Omental fat pad (tissue), 3 donors: ENCODE measurements at regions not wholly inside any gene's neighbourhood (a gene's known extent, or its start where the extent isn't known, plus 50 kb on each side); places are given as distances from the start of the nearest gene placed in this dataset.
A peak's percentile ranks its signal among the peaks of the same experiment; 100 is the strongest.

Source experiments
- ATAC-seq: fragments of 150-250 bp; one replicate; pipeline ENCODE4 v1.9.1; 2016; ENCODE audit warnings: mild to moderate bottlenecking, moderate library complexity; ENCODE audit not compliant: low FRiP score
- DNase-seq: peaks from one replicate; pipeline ENCODE4 v3.0.0-alpha.2; 2019; ENCODE audit warnings: low spot score
- TF ChIP-seq, protein P1 (sequence below), 3 donors: fragments of 450-650 bp; IDR thresholded peaks; one replicate each; pipeline ENCODE4 v1.5.1; 2016 to 2017; ENCODE audit warnings: antibody characterized with exemption in 3 of 3, mild to moderate bottlenecking in 3 of 3, moderate library complexity in 2 of 3

DNA sequence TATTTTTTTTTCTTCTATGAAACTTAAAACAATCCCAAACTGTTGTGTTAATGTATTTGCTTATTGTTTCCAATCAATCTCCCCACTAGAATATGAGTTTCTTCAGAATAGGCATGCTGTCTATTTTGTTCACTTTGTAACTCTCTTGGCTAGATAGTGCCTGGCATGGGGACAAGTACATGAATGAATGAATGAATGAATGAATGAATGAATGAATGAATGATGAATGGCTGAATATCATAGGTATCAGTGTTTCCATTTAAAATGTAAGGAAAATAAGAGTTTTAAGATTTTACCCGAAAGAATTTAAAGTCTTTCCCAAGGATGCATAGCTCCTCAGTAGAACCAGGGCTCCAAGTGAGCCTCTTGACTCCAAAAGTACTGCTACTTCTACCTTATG is 294.9 kb upstream of the GADL1 start:
- TF ChIP-seq, protein P1, sequence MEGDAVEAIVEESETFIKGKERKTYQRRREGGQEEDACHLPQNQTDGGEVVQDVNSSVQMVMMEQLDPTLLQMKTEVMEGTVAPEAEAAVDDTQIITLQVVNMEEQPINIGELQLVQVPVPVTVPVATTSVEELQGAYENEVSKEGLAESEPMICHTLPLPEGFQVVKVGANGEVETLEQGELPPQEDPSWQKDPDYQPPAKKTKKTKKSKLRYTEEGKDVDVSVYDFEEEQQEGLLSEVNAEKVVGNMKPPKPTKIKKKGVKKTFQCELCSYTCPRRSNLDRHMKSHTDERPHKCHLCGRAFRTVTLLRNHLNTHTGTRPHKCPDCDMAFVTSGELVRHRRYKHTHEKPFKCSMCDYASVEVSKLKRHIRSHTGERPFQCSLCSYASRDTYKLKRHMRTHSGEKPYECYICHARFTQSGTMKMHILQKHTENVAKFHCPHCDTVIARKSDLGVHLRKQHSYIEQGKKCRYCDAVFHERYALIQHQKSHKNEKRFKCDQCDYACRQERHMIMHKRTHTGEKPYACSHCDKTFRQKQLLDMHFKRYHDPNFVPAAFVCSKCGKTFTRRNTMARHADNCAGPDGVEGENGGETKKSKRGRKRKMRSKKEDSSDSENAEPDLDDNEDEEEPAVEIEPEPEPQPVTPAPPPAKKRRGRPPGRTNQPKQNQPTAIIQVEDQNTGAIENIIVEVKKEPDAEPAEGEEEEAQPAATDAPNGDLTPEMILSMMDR (IDR thresholded peaks at IDR 0.05), result no peak
- no peak for DNase-seq

DNA sequence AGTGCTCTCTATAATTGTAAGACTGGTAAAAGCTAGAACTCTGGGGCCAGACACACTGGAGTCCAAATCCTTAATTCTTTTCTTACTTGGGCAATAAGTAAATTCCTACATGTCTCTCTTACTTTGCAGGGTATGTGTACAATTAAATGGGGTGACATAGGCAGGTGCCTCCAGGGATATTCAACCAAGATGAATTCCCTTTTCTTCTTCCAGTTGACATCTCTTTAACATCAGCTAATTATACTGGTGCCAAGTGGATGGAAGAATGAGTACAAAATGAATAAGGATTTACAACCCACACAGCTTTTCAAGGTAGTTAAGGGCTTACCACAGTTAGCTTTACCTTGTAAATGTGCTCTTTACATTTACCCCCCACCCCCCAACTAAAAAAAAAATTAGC is 295.5 kb upstream of the GADL1 start:
- DNase-seq, result no peak

More for the DNA sequence above, 294.9 kb upstream of the GADL1 start:
- ATAC-seq, result no peak

DNA sequence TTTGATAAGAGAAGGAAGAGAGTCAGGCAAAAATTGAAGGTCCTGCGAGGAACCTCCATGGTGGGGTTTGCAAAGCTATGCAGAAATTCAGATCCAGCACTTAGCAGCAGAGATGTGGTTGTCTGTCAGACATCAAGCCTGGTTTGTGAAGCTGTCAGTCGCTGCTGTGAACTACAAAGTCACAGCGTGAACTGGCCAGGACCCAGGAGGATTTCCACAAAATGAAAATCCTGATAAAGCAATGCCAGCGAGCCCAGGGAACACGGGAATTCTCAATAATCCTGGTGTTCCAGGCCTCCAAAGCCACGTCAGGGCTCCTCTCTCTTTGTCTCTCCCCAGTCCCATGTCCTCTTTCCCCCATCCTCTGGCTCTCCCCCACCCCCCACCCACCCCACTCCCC is 296.9 kb upstream of the GADL1 start:
- TF ChIP-seq, protein P1 (IDR thresholded peaks at IDR 0.05), result no peak
- DNase-seq (no peak), ATAC-seq (no peak)

More for the DNA sequence above, 295.5 kb upstream of the GADL1 start:
- TF ChIP-seq, protein P1 (IDR thresholded peaks at IDR 0.05), result no peak
- ATAC-seq, result no peak

DNA sequence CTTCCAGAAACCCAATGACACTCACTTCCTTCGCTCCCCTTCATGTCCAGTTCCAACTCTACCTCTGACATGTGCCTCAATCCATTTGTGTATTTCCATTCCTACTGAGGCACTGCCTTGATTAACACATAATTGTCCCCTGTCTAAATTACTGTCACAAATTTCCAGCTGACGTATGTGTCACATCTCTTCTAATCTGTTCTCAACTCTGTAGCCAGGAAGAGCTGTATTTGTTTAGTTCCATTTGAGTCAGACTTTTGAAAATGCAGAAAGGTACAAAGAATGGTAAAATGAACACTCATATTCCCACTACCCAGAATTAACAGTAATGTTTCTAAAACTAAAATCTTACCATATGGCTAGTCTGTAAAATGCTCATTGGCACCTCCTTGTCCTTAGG is 299.0 kb upstream of the GADL1 start:
- ATAC-seq, result no peak
- TF ChIP-seq, protein P1 (IDR thresholded peaks at IDR 0.05), result no peak

DNA sequence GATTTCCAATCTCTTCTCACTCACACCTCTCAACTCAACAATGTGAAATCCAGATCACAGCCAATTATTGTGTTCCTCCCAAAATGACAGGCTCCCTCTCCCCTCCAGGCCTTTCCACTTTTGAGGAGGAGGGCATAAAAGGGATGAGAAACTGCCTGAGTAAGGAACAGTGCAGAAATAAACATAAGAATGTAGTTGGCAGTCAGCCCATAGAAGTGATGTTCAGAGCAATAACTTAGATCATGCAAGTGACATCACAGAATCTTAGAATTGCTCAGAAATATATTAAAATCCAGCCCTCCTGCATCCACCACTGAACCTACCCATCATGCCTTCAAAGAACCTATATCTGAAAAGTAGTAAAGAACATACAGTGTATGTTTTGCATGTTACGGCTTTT is 299.4 kb upstream of the GADL1 start:
- TF ChIP-seq, protein P1 (IDR thresholded peaks at IDR 0.05), result no peak
- no peak for DNase-seq
- no peak for ATAC-seq

More for the DNA sequence above, 299.0 kb upstream of the GADL1 start:
- DNase-seq, result no peak

DNA sequence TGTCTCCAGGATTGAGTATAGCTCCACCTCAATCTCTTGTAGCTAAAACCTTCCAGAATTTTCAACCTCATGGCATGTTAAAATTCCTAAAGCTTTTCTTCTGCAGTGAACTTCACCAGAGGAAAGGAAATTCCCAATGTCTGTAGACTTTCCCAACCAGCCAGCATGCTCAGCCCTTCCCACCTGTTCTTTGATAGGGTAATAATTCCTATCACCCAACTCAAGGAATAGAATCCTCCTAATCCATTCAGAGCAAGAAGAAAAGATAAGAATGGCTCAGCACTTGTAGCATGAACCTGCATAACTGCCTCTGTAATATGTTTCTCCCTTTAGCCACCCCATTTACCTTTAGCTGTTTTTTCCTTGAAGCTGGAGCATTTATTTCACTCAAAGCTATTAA is 301.8 kb upstream of the GADL1 start:
- TF ChIP-seq, protein P1 (IDR thresholded peaks at IDR 0.05), result no peak
- DNase-seq (no peak), ATAC-seq (no peak)

DNA sequence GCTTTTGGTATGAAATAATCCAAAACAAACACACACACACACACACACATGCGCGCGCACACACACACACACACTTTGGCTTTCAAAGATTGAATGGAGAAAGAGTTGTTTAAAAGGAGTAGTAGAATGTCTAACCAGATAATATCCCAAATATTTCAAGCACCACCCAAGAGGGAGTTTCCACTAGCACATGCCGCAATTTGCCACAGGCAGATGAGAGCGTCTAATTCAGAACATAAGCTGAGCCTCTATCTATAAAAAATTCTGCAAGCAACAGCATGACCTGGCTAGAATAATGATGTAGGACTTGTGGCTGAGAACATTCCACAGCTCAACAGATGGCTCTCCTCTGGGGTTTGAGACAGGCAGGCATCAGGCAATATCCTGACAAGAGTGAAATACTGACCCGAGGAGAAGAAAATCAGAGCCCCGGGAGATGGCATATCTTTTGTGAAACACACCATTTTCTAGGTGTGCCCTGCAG is 302.5 kb upstream of the GADL1 start:
- TF ChIP-seq, protein P1 (IDR thresholded peaks at IDR 0.05), result no peak
- ATAC-seq (peak; percentile 68), DNase-seq (peak; percentile 29)
